Lung (tissue), 11 donors: ENCODE measurements at regions not wholly inside any gene's neighbourhood (a gene's known extent, or its start where the extent isn't known, plus 50 kb on each side); places are given as distances from the start of the nearest gene placed in this dataset.

ENCODE experiments used
- ATAC-seq: fragments of 200-7000 bp; cut with Tn5 transposase; one replicate; pipeline ENCODE4 v1.9.1; 2020; ENCODE audit warnings: moderate number of reproducible peaks; ENCODE audit not compliant: insufficient read depth, low FRiP score
- DNase-seq, 3 donors: peaks; one replicate each; pipeline ENCODE4 v3.0.0-alpha.2; 2013 to 2017
- H3K27ac ChIP-seq, 2 donors: one replicate each; pipeline ENCODE4 v1.5.1; 2013; ENCODE audit warnings: mild to moderate bottlenecking in 2 of 2, moderate library complexity in 2 of 2, control low read depth in 1 of 2, inconsistent platforms in 1 of 2, low read depth in 1 of 2, low read length in 1 of 2
- H3K27me3 ChIP-seq, 3 donors: one replicate each; pipeline ENCODE4 v1.5.1; 2013; ENCODE audit warnings: low read length in 2 of 3; ENCODE audit not compliant: control insufficient read depth in 3 of 3, insufficient read depth in 3 of 3
- H3K36me3 ChIP-seq, 4 donors: one replicate each; pipeline ENCODE4 v1.5.1; 2013; ENCODE audit warnings: low read length in 4 of 4, mild to moderate bottlenecking in 1 of 4, moderate library complexity in 1 of 4; ENCODE audit not compliant: control insufficient read depth in 4 of 4, insufficient read depth in 4 of 4
- H3K4me1 ChIP-seq, 5 donors: one replicate each; pipeline ENCODE4 v1.5.1; 2013; ENCODE audit warnings: low read length in 5 of 5, mild to moderate bottlenecking in 2 of 5, moderate library complexity in 1 of 5; ENCODE audit not compliant: control insufficient read depth in 5 of 5, insufficient read depth in 5 of 5
- H3K4me3 ChIP-seq: one replicate; pipeline ENCODE4 v1.5.1; 2013; ENCODE audit warnings: mild to moderate bottlenecking, control low read depth, moderate library complexity
- H3K9ac ChIP-seq, 2 donors: one replicate each; pipeline ENCODE4 v1.5.1; 2013; ENCODE audit warnings: low read length in 2 of 2, control low read depth in 1 of 2; ENCODE audit not compliant: insufficient read depth in 1 of 2
- H3K9me3 ChIP-seq, 4 donors: one replicate each; pipeline ENCODE4 v1.5.1; 2013; ENCODE audit warnings: low read length in 3 of 4, mild to moderate bottlenecking in 1 of 4, moderate library complexity in 1 of 4; ENCODE audit not compliant: control insufficient read depth in 4 of 4, insufficient read depth in 3 of 4
- WGBS, 2 donors: extraction: QIAGEN DNeasy Blood & Tissue Kit; methylation state at CpG; one replicate each; pipeline ENCODE4 v1.1.7; 2013; 5-methylcytosine and 5-hydroxymethylcytosine counted together
- TF ChIP-seq, protein P1 (sequence below): IDR thresholded peaks from 2 replicates; pipeline ENCODE4 v1.5.1; 2012; ENCODE audit warnings: mild to moderate bottlenecking; ENCODE audit errors: control extremely low read depth, extremely low read depth
- donor health status: control.
- donor health status: control.
- donor health status: Bipolar disorder and iron deficiency.
- donor health status: healthy.
- donor health status: DM: yes; HTN: yes; CAD: no.

GRCh38 chr13:103371271-103371670, 305.1 kb upstream of the SLC10A2 start:
- Histone ChIP-seq H3K4me1 (peaks cover 0 to 5% (median 0%) of the 10 kb centered on the region in 5 donors), H3K27ac (no peak overlapping the region), H3K9ac (no peak overlapping the region), H3K4me3 (no peak overlapping the region), H3K36me3 (no peaks in the 10 kb centered on the region), H3K9me3 (no peaks in the 10 kb centered on the region), H3K27me3 (no peaks in the 10 kb centered on the region)
- 74 to 75% methylated on average over 2 of the region's 2 CpGs for WGBS, 2 donors
- ATAC-seq (no peak), DNase-seq (no peak)
- TF ChIP-seq, protein P1, sequence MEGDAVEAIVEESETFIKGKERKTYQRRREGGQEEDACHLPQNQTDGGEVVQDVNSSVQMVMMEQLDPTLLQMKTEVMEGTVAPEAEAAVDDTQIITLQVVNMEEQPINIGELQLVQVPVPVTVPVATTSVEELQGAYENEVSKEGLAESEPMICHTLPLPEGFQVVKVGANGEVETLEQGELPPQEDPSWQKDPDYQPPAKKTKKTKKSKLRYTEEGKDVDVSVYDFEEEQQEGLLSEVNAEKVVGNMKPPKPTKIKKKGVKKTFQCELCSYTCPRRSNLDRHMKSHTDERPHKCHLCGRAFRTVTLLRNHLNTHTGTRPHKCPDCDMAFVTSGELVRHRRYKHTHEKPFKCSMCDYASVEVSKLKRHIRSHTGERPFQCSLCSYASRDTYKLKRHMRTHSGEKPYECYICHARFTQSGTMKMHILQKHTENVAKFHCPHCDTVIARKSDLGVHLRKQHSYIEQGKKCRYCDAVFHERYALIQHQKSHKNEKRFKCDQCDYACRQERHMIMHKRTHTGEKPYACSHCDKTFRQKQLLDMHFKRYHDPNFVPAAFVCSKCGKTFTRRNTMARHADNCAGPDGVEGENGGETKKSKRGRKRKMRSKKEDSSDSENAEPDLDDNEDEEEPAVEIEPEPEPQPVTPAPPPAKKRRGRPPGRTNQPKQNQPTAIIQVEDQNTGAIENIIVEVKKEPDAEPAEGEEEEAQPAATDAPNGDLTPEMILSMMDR = no peak

- Histone ChIP-seq H3K9ac (no peak overlapping the region), H3K9me3 (no peaks in the 10 kb centered on the region), H3K27ac (no peak overlapping the region), H3K36me3 (no peaks in the 10 kb centered on the region), H3K27me3 (no peaks in the 10 kb centered on the region), H3K4me3 (no peak overlapping the region), H3K4me1 (peaks cover 0 to 5% (median 0%) of the 10 kb centered on the region in 5 donors)
- no peak for DNase-seq
- WGBS, 2 donors = 65 to 70% methylated on average over 1 of the region's 1 CpG
- TF ChIP-seq, protein P1 = no peak
- ATAC-seq = no peak
Measured at GRCh38 chr13:103370790-103371189, 304.6 kb upstream of the SLC10A2 start.

DNA sequence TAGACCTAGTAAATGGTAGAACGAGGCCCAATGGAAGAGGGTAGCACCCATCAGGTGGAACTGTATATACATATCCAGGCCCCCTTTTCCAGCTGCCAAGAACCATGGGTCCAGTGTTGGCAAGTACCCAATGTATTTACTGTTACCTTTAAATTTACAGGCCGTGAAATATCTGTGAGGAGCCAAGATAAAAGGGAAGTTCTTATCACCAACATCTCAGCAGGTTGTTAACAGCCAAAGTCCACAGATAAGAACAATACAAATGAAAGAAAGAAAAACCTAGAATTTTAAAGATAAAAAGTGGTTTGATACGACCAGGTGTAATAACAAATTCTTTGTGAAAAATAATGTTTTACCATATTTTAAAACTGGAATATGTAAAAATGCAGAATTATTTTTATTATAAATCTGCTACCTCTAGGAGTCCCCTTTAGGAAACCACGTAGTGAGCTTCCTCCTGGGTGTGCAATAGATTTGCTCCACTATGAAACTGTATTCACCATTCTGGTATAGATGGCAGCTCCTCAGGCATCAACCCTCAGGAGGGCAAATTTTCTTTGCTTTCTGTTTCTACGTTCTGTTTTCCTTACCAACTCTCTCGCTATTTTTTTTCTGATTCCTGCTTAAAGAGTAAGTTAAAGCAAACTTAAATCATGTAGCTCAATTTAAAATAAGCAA, 292.2 kb upstream of the SLC10A2 start:
- ATAC-seq (no peak), DNase-seq (no peak)
- no peaks in the 10 kb centered on the region for H3K36me3 ChIP-seq
- H3K27ac ChIP-seq = no peak overlapping the region
- H3K9me3 ChIP-seq = no peaks in the 10 kb centered on the region
- no peak overlapping the region for H3K9ac ChIP-seq
- H3K4me1 ChIP-seq = peaks cover 0 to 4% (median 0%) of the 10 kb centered on the region in 5 donors
- 45 to 48% methylated on average over 6 of the region's 6 CpGs for WGBS, 2 donors
- H3K27me3 ChIP-seq = no peaks in the 10 kb centered on the region
- H3K4me3 ChIP-seq = no peak overlapping the region
- TF ChIP-seq, protein P1 = no peak
